ENCODE measurements at regions not wholly inside any gene's neighbourhood (a gene's known extent, or its start where the extent isn't known, plus 50 kb on each side); places are given as distances from the start of the nearest gene placed in this dataset.
A peak's percentile ranks its signal among the peaks of the same experiment; 100 is the strongest.
"Not testable (repeated sequence)": the region's sequence is repeated elsewhere in the genome, so short reads cannot be mapped to it uniquely, and the experiment has no call there.

DNA sequence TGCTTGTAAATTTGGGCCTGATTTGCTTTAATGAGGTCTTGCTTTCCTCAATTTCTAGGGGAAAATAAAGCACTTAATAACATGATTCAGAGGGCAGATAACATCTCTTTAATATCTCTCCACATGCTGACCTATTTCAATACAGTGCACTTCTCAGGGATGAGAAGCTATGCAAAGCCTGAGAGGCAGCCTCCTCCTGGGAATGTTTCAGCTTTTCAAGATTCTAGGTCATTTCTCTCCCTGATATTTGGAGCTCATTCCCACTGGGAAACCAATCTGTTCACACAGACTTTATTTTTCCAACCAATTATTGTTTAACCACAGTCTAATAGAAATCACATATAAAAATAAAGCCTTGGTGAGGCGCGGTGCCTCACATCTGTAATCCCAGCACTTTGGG is 67.0 kb upstream of the LSAMP start:
- 79 to 100% (median 90%) methylated on average over 2 of the region's 2 CpGs; no CpG with 5 or more reads in 7 of the 10 experiments for WGBS, 10 experiments
- in situ Hi-C loops (cut with MboI; ENCODE audit: low pct_unique_long_range_greater_than_20kb in 2 of 9, low sequenced_read_pairs in 9 of 9, unreplicated experiment in 9 of 9): no loop called here

DNA sequence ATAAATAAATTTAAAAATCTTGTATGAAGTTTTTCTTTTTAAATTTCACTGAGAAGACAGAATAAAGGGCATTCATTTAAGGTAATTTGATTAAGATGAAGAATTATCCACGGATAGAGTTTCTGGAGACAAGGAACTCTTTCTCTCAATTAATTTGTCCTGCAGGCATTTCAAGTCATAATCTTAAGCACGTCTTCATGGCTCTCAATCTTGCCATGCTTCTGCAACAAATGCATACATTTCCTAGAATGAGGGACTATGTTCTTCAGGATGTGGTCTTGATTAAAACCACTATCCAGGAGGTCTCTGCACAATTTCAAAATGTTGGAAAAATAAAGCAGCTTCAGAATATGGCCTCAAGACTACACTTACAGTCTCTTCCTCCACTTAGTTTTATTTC is 67.6 kb upstream of the LSAMP start:
- WGBS, 10 experiments: 0 to 100% (median 73%) methylated on average over 1 to 2 of the region's 2 CpGs; no CpG with 5 or more reads in 4 of the 10 experiments
- H3K4me1 ChIP-seq (replicated peaks in 1 of 2): no peaks in the 10 kb centered on the region
- no peak overlapping the region for H3K27ac ChIP-seq
- in situ Hi-C loops (cut with MboI; ENCODE audit: low pct_unique_long_range_greater_than_20kb in 2 of 9, low sequenced_read_pairs in 9 of 9, unreplicated experiment in 9 of 9): no loop called here
- no peak for ATAC-seq (replicated peaks in 6 of 8)
- no peak overlapping the region for H3K4me3 ChIP-seq

More for the DNA sequence above, 67.0 kb upstream of the LSAMP start:
- Histone ChIP-seq H3K27ac (no peak overlapping the region), H3K4me3 (no peak overlapping the region), H3K4me1 (replicated peaks in 1 of 2) (no peaks in the 10 kb centered on the region)
- no peak for ATAC-seq (replicated peaks in 6 of 8)

DNA sequence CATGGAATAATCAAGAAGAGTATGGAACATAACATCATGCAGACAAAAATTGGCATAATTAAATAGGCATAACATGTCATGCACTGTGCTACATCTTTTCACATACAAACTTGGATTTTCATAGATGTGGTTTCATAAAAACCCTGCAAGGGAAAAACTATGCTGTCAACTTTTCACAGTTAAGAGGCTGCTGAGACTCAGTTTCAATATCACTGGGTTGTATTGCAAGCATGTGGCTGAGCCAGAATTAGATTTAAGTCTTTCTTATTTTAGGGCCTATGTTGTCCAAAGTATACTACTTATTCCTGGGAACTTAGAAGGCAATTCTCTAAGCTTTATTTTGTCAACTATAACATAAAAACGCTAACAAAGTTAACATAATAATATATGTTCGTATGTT is 70.7 kb upstream of the LSAMP start:
- Histone ChIP-seq H3K27ac (no peak overlapping the region), H3K4me1 (replicated peaks in 1 of 2) (no peaks in the 10 kb centered on the region), H3K4me3 (no peak overlapping the region)
- WGBS, 10 experiments: 0 to 81% (median 54%) methylated on average over 1 to 2 of the region's 2 CpGs
- in situ Hi-C loops (cut with MboI; ENCODE audit: low pct_unique_long_range_greater_than_20kb in 2 of 9, low sequenced_read_pairs in 9 of 9, unreplicated experiment in 9 of 9): no loop called here
- ATAC-seq (replicated peaks in 6 of 8): no peak

GRCh38 chr3:116517308-116517707 is 72.0 kb upstream of the LSAMP start:
- Histone ChIP-seq H3K4me3 (no peak overlapping the region), H3K27ac (no peak overlapping the region), H3K4me1 (replicated peaks in 1 of 2) (no peaks in the 10 kb centered on the region)
- 36 to 83% (median 53%) methylated on average over 1 of the region's 1 CpG; no CpG with 5 or more reads in 4 of the 10 experiments for WGBS, 10 experiments
- ATAC-seq (replicated peaks in 6 of 8): peak in 1 of 8 experiments; percentile 25
- in situ Hi-C loops (cut with MboI; ENCODE audit: low pct_unique_long_range_greater_than_20kb in 2 of 9, low sequenced_read_pairs in 9 of 9, unreplicated experiment in 9 of 9): no loop called here

- in situ Hi-C loops (cut with MboI; ENCODE audit: low pct_unique_long_range_greater_than_20kb in 2 of 9, low sequenced_read_pairs in 9 of 9, unreplicated experiment in 9 of 9); H3K4me3 ChIP-seq; H3K4me1 ChIP-seq (replicated peaks in 1 of 2); ATAC-seq (replicated peaks in 6 of 8); H3K27ac ChIP-seq: not testable (repeated sequence)
- WGBS, 10 experiments: no CpG with 5 or more reads among the region's 26 CpGs
Observed at GRCh38 chr3:116519101-116519500, 73.8 kb upstream of the LSAMP start.

DNA sequence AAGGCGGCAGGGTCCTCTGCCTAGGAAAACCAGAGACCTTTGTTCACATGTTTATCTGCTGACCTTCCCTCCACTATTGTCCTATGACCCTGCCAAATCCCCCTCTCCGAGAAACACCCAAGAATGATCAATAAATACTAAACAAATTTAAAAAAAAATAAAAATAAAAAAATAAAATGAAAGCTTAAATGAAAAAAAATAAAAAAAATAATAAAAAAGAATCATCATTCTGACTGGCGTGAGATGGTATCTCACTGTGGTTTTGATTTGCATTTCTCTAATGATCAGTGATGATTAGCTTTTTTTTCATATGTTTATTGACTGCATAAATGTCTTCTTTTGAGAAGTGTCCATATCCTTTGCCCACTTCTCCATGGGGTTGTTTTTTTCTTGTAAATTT is 74.5 kb upstream of the LSAMP start:
- H3K4me1 ChIP-seq (replicated peaks in 1 of 2); H3K4me3 ChIP-seq; in situ Hi-C loops (cut with MboI; ENCODE audit: low pct_unique_long_range_greater_than_20kb in 2 of 9, low sequenced_read_pairs in 9 of 9, unreplicated experiment in 9 of 9); H3K27ac ChIP-seq; ATAC-seq (replicated peaks in 6 of 8): not testable (repeated sequence)
- 21 to 100% (median 73%) methylated on average over 1 to 2 of the region's 3 CpGs for WGBS, 10 experiments

DNA sequence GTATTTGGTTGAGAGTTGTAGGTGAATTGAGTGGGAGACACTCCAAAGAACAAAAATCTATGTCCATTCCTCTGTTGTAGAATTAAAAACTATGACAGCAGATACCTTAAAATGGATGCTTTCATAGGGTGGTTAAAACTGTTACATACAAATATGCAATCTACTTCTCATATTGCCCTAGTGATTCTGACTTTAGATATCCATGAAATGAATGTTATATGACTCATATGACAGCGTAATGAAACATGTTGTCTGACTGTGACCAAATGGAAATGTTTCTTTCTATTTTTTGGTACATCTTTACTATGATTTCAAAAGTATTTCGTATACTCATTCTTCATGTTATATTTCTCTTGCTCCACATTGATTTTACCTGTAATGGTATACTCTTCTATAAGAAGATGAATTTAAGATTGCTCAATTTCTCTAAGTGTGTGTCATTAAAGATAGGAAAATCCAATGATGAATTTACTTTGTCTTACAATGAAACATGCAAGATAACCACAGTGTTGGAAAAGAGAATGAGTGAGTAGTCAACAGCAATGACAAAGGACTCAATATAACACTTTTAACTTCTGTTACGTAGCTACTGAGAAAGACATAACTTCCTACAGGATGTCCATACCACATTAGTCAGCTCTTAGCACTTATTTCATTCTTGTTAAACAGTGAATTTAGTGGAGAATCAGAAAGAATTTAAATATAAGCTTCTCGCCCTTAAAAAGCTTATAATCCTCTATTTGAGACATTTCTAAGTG is 79.3 kb upstream of the LSAMP start:
- no peaks in the 10 kb centered on the region for H3K4me1 ChIP-seq (replicated peaks in 1 of 2)
- no peak overlapping the region for H3K4me3 ChIP-seq
- no peak overlapping the region for H3K27ac ChIP-seq
- in situ Hi-C loops (cut with MboI; ENCODE audit: low pct_unique_long_range_greater_than_20kb in 2 of 9, low sequenced_read_pairs in 9 of 9, unreplicated experiment in 9 of 9): no loop called here
- peak in 2 of 8 experiments; percentile 44 to 48 for ATAC-seq (replicated peaks in 6 of 8)
- WGBS, 10 experiments: 17 to 96% (median 74%) methylated on average over 3 to 4 of the region's 4 CpGs

DNA sequence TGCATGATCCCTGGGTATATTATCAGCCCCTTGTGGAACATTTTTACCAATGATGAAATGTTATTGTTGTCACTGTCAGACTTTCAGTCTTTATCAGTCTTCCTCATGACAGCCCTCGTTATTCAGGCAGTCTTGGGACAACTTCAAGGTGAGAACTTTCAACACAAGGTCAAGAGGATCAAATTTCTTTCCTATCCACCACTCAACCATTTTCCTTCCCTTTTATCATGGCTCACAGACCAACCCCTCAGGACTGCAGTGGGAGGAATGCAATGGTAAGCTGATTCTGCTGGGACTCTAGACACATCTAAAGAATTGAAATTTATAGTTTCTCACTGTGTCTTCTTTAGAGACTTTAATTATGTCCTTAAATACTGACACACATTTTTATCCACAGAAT is 107.0 kb upstream of the LSAMP start:
- WGBS, 10 experiments: 0 to 57% (median 24%) methylated on average over 1 of the region's 1 CpG; no CpG with 5 or more reads in 4 of the 10 experiments
- in situ Hi-C loops (cut with MboI; ENCODE audit: low pct_unique_long_range_greater_than_20kb in 2 of 9, low sequenced_read_pairs in 9 of 9, unreplicated experiment in 9 of 9): no loop called here
- ATAC-seq (replicated peaks in 6 of 8): no peak
- no peak overlapping the region for H3K27ac ChIP-seq
- no peak overlapping the region for H3K4me3 ChIP-seq
- H3K4me1 ChIP-seq (replicated peaks in 1 of 2): no peaks in the 10 kb centered on the region

GRCh38 chr3:116553355-116553754 is 108.1 kb upstream of the LSAMP start:
- no peak for ATAC-seq (replicated peaks in 6 of 8)
- 17 to 100% (median 69%) methylated on average over 1 to 2 of the region's 2 CpGs; no CpG with 5 or more reads in 4 of the 10 experiments for WGBS, 10 experiments
- Histone ChIP-seq H3K4me1 (replicated peaks in 1 of 2) (no peaks in the 10 kb centered on the region), H3K27ac (no peak overlapping the region), H3K4me3 (no peak overlapping the region)
- in situ Hi-C loops (cut with MboI; ENCODE audit: low pct_unique_long_range_greater_than_20kb in 2 of 9, low sequenced_read_pairs in 9 of 9, unreplicated experiment in 9 of 9): no loop called here

GRCh38 chr3:116561529-116561928 is 116.2 kb upstream of the LSAMP start:
- in situ Hi-C loops (cut with MboI; ENCODE audit: low pct_unique_long_range_greater_than_20kb in 2 of 9, low sequenced_read_pairs in 9 of 9, unreplicated experiment in 9 of 9): no loop called here
- 33 to 100% (median 73%) methylated on average over 1 to 3 of the region's 3 CpGs; no CpG with 5 or more reads in 3 of the 10 experiments for WGBS, 10 experiments
- H3K4me1 ChIP-seq (replicated peaks in 1 of 2): peaks cover 5% of the 10 kb centered on the region in 2 donors
- ATAC-seq (replicated peaks in 6 of 8): no peak
- no peak overlapping the region for H3K27ac ChIP-seq
- H3K4me3 ChIP-seq: no peak overlapping the region

DNA sequence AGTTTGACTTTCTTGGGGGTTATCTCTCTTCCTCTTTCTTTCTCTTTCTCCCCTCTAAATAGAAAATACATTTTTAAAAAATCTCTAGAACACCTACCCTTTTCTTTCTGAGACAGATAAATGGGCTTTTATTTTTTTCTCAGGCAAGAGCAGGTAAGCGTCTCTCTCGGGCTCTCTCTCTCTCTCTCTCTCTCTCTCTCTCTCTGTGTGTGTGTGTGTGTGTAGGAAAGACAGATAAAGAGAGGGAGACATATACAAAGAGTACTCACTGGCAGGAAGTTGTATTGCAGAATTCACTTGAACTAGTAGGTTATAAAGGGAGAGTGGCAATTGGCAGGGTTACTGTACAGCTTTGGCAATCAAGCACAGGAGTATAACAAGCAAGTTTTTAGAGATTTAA is 118.1 kb upstream of the LSAMP start:
- Histone ChIP-seq H3K4me3 (no peak overlapping the region), H3K4me1 (replicated peaks in 1 of 2) (peaks cover 5% of the 10 kb centered on the region in 2 donors), H3K27ac (no peak overlapping the region)
- ATAC-seq (replicated peaks in 6 of 8): peak in 1 of 8 experiments; percentile 20
- WGBS, 10 experiments: 37 to 100% (median 87%) methylated on average over 1 to 2 of the region's 2 CpGs; no CpG with 5 or more reads in 2 of the 10 experiments
- in situ Hi-C loops (cut with MboI; ENCODE audit: low pct_unique_long_range_greater_than_20kb in 2 of 9, low sequenced_read_pairs in 9 of 9, unreplicated experiment in 9 of 9): no loop called here

DNA sequence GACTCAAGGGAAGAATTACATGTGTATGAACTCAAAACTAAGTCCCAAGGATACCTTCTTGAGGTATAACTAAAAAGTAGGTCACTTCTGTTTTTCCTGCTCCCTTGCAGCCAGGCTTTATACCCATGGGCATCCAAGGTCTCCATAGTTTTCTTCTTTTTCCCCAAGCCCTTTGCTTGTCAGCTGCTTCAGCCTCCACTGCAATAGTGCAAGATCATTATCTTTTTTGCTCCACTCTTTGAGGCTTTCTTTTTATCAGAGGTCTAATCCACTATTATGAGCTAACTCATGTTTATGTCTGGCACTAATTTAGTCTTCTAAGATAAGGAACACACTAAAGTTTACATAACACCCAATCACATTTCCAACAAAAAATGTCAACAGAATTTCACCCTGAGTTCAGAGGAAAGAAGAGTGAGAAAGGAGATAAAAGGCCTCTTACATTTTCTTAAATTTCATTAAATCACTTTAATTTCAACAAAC is 121.2 kb upstream of the LSAMP start:
- peaks cover 5% of the 10 kb centered on the region in 2 donors for H3K4me1 ChIP-seq (replicated peaks in 1 of 2)
- no peak overlapping the region for H3K27ac ChIP-seq
- in situ Hi-C loops (cut with MboI; ENCODE audit: low pct_unique_long_range_greater_than_20kb in 2 of 9, low sequenced_read_pairs in 9 of 9, unreplicated experiment in 9 of 9): no loop called here
- no peak for ATAC-seq (replicated peaks in 6 of 8)
- no peak overlapping the region for H3K4me3 ChIP-seq

- H3K4me1 ChIP-seq (replicated peaks in 1 of 2): no peaks in the 10 kb centered on the region
- WGBS, 10 experiments: 0 to 88% (median 50%) methylated on average over 1 of the region's 1 CpG; no CpG with 5 or more reads in 3 of the 10 experiments
- H3K4me3 ChIP-seq: no peak overlapping the region
- in situ Hi-C loops (cut with MboI; ENCODE audit: low pct_unique_long_range_greater_than_20kb in 2 of 9, low sequenced_read_pairs in 9 of 9, unreplicated experiment in 9 of 9): no loop called here
- ATAC-seq (replicated peaks in 6 of 8): no peak
- no peak overlapping the region for H3K27ac ChIP-seq
Observed at GRCh38 chr3:116569611-116570010, 124.3 kb upstream of the LSAMP start.

DNA sequence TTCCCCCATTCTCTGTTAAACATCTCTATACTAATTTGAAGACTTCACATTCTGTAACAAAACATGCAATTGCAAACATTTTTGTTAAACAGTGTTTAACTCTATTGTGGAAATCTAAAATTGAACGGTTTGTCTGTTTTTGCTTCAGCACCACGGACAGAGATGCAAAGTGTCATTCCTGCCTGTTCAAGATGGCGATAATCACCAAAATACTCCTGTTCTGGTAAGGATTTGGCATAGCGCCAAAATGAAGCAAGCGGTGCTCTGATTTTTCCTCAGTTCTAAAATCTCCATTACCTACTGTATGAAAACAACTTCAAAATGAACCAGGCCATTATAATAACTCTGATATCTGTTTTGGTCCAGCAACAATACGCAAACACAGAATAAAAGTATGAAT is 129.7 kb upstream of the TUSC7 start:
- ATAC-seq (replicated peaks in 6 of 8): no peak
- Histone ChIP-seq H3K4me3 (no peak overlapping the region), H3K27ac (no peak overlapping the region), H3K4me1 (replicated peaks in 1 of 2) (peaks cover 0 to 4% of the 10 kb centered on the region in 2 donors)
- in situ Hi-C loops (cut with MboI; ENCODE audit: low pct_unique_long_range_greater_than_20kb in 2 of 9, low sequenced_read_pairs in 9 of 9, unreplicated experiment in 9 of 9): no loop called here
- WGBS, 10 experiments: 3 to 69% (median 28%) methylated on average over 3 to 6 of the region's 6 CpGs; no CpG with 5 or more reads in 1 of the 10 experiments
